Breast epithelium (tissue), 3 donors: ENCODE measurements at regions not wholly inside any gene's neighbourhood (a gene's known extent, or its start where the extent isn't known, plus 50 kb on each side); places are given as distances from the start of the nearest gene placed in this dataset.

Source experiments
- POLR2A ChIP-seq: fragments of 450-650 bp; IDR thresholded peaks from one replicate; pipeline ENCODE4 v1.6.1; 2016; ENCODE audit warnings: antibody characterized with exemption, mild to moderate bottlenecking, moderate library complexity
- TF ChIP-seq, protein P1 (sequence below), 3 donors: fragments of 450-650 bp; IDR thresholded peaks; one replicate each; pipeline ENCODE4 v1.5.1; 2016 to 2017; ENCODE audit warnings: antibody characterized with exemption in 3 of 3, mild to moderate bottlenecking in 3 of 3, moderate library complexity in 3 of 3

DNA sequence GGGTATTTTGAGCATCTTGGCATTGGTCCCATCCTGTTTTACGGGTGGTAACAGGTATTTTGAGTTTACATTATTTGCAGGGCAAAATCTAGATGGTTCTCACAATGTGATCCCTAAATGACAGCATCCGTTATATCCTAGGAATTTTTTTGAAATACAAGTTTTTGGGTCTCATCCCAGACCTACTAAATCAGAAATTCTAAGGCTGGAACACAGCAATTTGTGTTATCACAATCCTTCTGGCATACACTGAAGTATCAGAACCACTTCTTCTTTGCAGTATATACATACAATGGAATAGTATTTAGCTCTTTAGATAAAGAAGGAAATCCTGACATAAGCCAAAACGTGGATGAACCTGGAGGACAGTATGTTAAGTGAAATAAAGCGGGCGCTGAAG, 104.1 kb upstream of the LSM6 start:
- TF ChIP-seq, protein P1, sequence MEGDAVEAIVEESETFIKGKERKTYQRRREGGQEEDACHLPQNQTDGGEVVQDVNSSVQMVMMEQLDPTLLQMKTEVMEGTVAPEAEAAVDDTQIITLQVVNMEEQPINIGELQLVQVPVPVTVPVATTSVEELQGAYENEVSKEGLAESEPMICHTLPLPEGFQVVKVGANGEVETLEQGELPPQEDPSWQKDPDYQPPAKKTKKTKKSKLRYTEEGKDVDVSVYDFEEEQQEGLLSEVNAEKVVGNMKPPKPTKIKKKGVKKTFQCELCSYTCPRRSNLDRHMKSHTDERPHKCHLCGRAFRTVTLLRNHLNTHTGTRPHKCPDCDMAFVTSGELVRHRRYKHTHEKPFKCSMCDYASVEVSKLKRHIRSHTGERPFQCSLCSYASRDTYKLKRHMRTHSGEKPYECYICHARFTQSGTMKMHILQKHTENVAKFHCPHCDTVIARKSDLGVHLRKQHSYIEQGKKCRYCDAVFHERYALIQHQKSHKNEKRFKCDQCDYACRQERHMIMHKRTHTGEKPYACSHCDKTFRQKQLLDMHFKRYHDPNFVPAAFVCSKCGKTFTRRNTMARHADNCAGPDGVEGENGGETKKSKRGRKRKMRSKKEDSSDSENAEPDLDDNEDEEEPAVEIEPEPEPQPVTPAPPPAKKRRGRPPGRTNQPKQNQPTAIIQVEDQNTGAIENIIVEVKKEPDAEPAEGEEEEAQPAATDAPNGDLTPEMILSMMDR (IDR thresholded peaks at IDR 0.05) = no peak
- no peak for TF ChIP-seq POLR2A
